Activated B cell treated with CpG ODN at 0.5 μM for 24 hours (primary cell): ENCODE measurements at regions not wholly inside any gene's neighbourhood (a gene's known extent, or its start where the extent isn't known, plus 50 kb on each side); places are given as distances from the start of the nearest gene placed in this dataset.

Experiments
- ATAC-seq: fragments of 200-7000 bp; cut with Tn5 transposase; one replicate; pipeline ENCODE4 v1.10.0; 2021; ENCODE audit warnings: low read depth, mild to moderate bottlenecking, moderate library complexity
- CTCF ChIA-PET: fragments of 350-600 bp; sonication (Branson Sonifier 250); formaldehyde crosslinking; loops from one replicate; lab custom pipeline; 2021; ENCODE audit warnings: antibody characterized with exemption; lab: Charles Lee
- POLR2A ChIA-PET: fragments of 350-600 bp; sonication (Branson Sonifier 250); formaldehyde crosslinking; loops from one replicate; lab custom pipeline; 2021; ENCODE audit warnings: antibody characterized with exemption; lab: Charles Lee
- DNase-seq: peaks from one replicate; pipeline ENCODE4 v3.0.0; 2022
- H3K27ac Mint-ChIP-seq: one replicate; pipeline ENCODE4 v1.8.0; 2020; ENCODE audit warnings: mixed read lengths
- H3K27me3 Mint-ChIP-seq: one replicate; pipeline ENCODE4 v1.8.0; 2021; ENCODE audit warnings: mixed read lengths
- H3K36me3 Mint-ChIP-seq: one replicate; pipeline ENCODE4 v1.8.0; 2021; ENCODE audit warnings: low read depth, mixed read lengths
- H3K4me1 Mint-ChIP-seq: one replicate; pipeline ENCODE4 v1.8.0; 2021; ENCODE audit warnings: mixed read lengths
- H3K4me3 Mint-ChIP-seq: one replicate; pipeline ENCODE4 v1.8.0; 2020; ENCODE audit warnings: mild to moderate bottlenecking, mixed read lengths
- H3K9me3 Mint-ChIP-seq: one replicate; pipeline ENCODE4 v1.8.0; 2020; ENCODE audit warnings: mixed read lengths
- intact Hi-C: fragments of 100-400 bp; cut with micrococcal nuclease; formaldehyde crosslinking; loops from one replicate; pipeline ENCODE4 v1.15.1; 2024
- TF ChIP-seq, protein P1 (sequence below): fragments of 200-600 bp; IDR thresholded peaks from one replicate; pipeline ENCODE4 v1.8.0; 2022; ENCODE audit warnings: antibody characterized with exemption, mild to moderate bottlenecking

DNA sequence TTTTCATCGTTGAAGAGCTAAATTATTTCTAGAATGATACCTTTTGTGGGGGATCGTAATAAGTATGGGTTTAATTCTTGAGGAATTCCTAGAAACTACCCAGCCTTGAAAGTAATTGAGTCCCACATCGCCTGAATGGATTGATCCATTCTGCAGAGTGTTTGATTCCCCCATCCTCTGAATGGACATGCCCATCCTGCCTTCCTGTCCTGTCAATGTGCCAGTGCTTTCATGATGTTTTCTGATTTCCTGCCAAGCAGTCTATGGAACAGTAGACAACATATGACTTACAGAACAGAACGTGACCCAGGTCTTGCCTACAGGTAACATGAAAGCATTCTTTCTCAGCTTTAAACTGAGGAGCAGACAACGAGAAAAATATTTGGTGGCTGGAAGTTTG is 319.2 kb downstream of the DRD1 start:
- Mint-ChIP-seq H3K36me3 (no peaks in the 10 kb centered on the region), H3K27me3 (no peaks in the 10 kb centered on the region), H3K27ac (no peak overlapping the region), H3K9me3 (no peaks in the 10 kb centered on the region), H3K4me3 (no peak overlapping the region), H3K4me1 (no peaks in the 10 kb centered on the region)
- POLR2A ChIA-PET: no interaction called here
- TF ChIP-seq, protein P1, sequence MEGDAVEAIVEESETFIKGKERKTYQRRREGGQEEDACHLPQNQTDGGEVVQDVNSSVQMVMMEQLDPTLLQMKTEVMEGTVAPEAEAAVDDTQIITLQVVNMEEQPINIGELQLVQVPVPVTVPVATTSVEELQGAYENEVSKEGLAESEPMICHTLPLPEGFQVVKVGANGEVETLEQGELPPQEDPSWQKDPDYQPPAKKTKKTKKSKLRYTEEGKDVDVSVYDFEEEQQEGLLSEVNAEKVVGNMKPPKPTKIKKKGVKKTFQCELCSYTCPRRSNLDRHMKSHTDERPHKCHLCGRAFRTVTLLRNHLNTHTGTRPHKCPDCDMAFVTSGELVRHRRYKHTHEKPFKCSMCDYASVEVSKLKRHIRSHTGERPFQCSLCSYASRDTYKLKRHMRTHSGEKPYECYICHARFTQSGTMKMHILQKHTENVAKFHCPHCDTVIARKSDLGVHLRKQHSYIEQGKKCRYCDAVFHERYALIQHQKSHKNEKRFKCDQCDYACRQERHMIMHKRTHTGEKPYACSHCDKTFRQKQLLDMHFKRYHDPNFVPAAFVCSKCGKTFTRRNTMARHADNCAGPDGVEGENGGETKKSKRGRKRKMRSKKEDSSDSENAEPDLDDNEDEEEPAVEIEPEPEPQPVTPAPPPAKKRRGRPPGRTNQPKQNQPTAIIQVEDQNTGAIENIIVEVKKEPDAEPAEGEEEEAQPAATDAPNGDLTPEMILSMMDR: no peak
- ATAC-seq (no peak), DNase-seq (no peak)
- intact Hi-C loops: no loop called here
- CTCF ChIA-PET: no interaction called here

DNA sequence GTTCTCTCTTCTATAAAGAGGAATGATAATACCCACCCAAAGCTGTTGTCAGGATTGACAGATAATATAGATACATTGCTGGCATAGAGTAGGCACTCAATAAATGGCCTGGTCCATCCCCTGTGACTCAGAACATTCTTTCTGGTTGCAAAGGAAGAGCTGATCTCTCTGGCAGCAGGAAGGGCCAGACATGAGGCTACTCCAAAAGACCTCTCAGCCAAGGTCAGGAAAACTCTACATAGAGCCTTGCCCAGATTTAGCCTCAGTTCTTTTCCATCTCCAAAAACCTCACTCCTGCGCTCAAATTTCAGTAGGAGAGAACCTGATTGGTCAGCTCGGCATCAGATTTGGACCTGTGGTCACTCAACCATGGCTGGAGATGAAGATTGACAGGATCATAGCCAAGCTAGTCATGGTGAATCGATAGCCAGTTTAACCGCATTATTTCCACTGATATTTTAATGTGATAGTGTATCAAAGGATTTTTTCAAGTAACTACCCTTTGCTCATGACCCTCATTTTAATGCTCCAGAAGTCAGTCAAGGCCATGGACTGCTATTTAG is 319.6 kb downstream of the DRD1 start:
- intact Hi-C loops: no loop called here
- no peaks in the 10 kb centered on the region for H3K27me3 Mint-ChIP-seq
- no peaks in the 10 kb centered on the region for H3K9me3 Mint-ChIP-seq
- POLR2A ChIA-PET: no interaction called here
- no peaks in the 10 kb centered on the region for H3K4me1 Mint-ChIP-seq
- H3K36me3 Mint-ChIP-seq: no peaks in the 10 kb centered on the region
- DNase-seq: no peak
- TF ChIP-seq, protein P1: no peak
- CTCF ChIA-PET: no interaction called here
- H3K27ac Mint-ChIP-seq: no peak overlapping the region
- H3K4me3 Mint-ChIP-seq: no peak overlapping the region
- ATAC-seq: no peak

DNA sequence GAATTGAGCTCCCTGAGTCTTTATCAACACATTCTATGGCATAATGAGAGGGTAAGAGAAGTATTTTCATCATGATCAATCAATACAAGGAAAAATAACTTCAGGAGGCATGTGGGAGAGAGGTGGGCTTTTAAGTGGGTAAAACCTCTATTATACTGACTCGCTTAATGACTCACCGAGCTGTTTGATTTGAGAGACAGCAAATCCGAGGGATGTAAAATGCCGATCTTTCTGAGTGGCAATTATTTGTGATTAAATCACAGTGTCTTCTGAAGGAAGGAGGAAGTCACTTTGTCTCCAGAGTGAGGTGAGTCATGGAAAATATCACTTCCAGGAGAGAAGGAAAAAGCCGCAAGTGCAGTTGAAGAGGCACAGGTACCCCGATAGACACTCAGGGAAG is 320.4 kb downstream of the DRD1 start:
- TF ChIP-seq, protein P1: no peak
- Mint-ChIP-seq H3K9me3 (no peaks in the 10 kb centered on the region), H3K4me1 (no peaks in the 10 kb centered on the region), H3K27ac (no peak overlapping the region), H3K4me3 (no peak overlapping the region), H3K27me3 (no peaks in the 10 kb centered on the region), H3K36me3 (no peaks in the 10 kb centered on the region)
- POLR2A ChIA-PET: no interaction called here
- ATAC-seq (no peak), DNase-seq (no peak)
- CTCF ChIA-PET: no interaction called here
- intact Hi-C loops: no loop called here

DNA sequence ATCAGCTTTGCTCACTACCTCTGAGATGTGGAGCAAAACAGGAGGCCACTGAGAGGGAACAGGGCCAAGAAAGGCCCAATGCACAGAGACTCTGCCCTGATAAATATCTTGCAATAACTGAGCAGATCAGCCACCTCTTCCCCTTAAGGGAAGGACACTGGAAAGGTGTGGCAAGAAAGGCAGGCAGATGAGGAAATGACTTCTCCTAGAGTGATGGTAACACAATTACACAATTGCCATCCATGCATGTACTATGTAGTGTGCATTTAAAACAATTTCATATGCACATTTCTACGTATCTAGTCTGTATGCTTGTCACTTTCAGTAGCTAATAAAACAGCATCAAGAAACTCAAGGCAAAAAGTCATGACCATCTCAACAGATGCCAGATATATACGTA is 322.5 kb downstream of the DRD1 start:
- TF ChIP-seq, protein P1: no peak
- H3K9me3 Mint-ChIP-seq: no peaks in the 10 kb centered on the region
- H3K4me1 Mint-ChIP-seq: no peaks in the 10 kb centered on the region
- no peaks in the 10 kb centered on the region for H3K27me3 Mint-ChIP-seq
- ATAC-seq (no peak), DNase-seq (no peak)
- no peak overlapping the region for H3K4me3 Mint-ChIP-seq
- no peaks in the 10 kb centered on the region for H3K36me3 Mint-ChIP-seq
- POLR2A ChIA-PET: no interaction called here
- CTCF ChIA-PET: no interaction called here
- intact Hi-C loops: no loop called here
- no peak overlapping the region for H3K27ac Mint-ChIP-seq

DNA sequence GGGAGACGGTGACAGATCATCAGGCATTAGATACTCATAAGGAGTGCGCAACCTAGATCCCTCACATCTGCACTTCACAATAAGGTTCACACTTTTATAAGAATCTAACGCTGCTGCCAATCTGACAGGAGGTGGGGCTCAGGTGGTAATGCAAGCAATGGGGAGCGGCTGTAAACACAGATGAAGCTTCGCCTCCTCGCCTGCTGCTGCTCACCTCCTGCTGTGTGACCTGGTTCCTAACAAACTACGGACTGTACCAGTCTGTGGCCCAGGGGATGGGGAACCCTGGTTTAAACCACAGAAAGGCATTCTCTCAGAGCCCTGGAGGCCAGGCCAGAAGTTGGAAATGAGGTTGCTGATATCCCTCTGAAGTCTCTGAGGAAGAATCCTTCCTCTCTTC is 323.6 kb downstream of the DRD1 start:
- ATAC-seq (no peak), DNase-seq (no peak)
- Mint-ChIP-seq H3K4me1 (no peaks in the 10 kb centered on the region), H3K27ac (no peak overlapping the region), H3K9me3 (no peaks in the 10 kb centered on the region), H3K27me3 (no peaks in the 10 kb centered on the region), H3K4me3 (no peak overlapping the region), H3K36me3 (no peaks in the 10 kb centered on the region)
- CTCF ChIA-PET: no interaction called here
- intact Hi-C loops: no loop called here
- TF ChIP-seq, protein P1: no peak
- POLR2A ChIA-PET: no interaction called here
